ENCODE measurements at regions not wholly inside any gene's neighbourhood (a gene's known extent, or its start where the extent isn't known, plus 50 kb on each side); places are given as distances from the start of the nearest gene placed in this dataset.

GRCh38 chr14:50008974-50009373 is 107.4 kb downstream of the VCPKMT start:
- no peak for TF ChIP-seq POLR2A (IDR thresholded peaks at IDR 0.05; ENCODE audit: borderline replicate concordance, extremely low read depth, insufficient read depth, insufficient read length)
- TF ChIP-seq EZH2 (IDR thresholded peaks at IDR 0.05) = no peak
- TF ChIP-seq POLR2AphosphoS5 (IDR thresholded peaks at IDR 0.05; ENCODE audit: low read depth, low read length) = no peak
- TF ChIP-seq CTCF (IDR thresholded peaks at IDR 0.05 in 2 of 3, conservative IDR thresholded peaks at IDR 0.05 in 1 of 3; ENCODE audit: borderline replicate concordance in 1 of 3, insufficient read depth in 1 of 3, low read depth in 2 of 3, low read length in 2 of 3) = no peak
- no peak for TF ChIP-seq SRF (IDR thresholded peaks at IDR 0.05; ENCODE audit: low read depth)
- TF ChIP-seq CEBPB (IDR thresholded peaks at IDR 0.05; ENCODE audit: low read depth) = no peak
- no peak for TF ChIP-seq EZH2phosphoT487 (IDR thresholded peaks at IDR 0.05; ENCODE audit: borderline replicate concordance)
- TF ChIP-seq MAX (IDR thresholded peaks at IDR 0.05) = no peak
- no peak for TF ChIP-seq YY1 (IDR thresholded peaks at IDR 0.05; ENCODE audit: extremely low read depth, insufficient replicate concordance, low read depth, low read length)
- no peak for TF ChIP-seq JUND (IDR thresholded peaks at IDR 0.05)
